ENCODE measurements at regions not wholly inside any gene's neighbourhood (a gene's known extent, or its start where the extent isn't known, plus 50 kb on each side); places are given as distances from the start of the nearest gene placed in this dataset.

DNA sequence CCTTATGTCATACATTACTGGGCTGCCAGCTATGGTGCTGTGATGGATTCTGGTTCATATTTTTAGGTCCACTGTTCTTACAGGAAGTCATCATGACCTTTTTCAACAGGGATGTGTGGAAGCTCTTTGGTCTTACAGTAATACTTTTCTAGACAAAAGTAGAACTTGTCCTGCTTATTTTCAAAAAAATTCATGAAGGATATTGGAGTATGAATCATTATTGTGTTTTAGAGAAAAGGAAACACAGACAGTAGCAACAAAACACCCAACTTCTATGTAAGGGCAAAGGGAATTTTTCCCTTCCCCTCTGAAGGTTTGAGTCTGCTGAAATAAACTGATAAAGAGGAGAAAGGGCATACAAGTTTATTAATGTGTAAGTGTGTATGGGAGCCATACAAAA lies 54.7 kb upstream of the FAM9C start:
- Histone ChIP-seq H3K9me3 (no peaks in the 10 kb centered on the region), H3K4me1 (ENCODE audit: control insufficient read depth in 1 of 2, insufficient read depth in 2 of 2, low read depth in 1 of 2, low read length in 1 of 2) (peaks cover 0 to 20% of the 10 kb centered on the region in 2 experiments; a peak in 2 of 4 replicates), H3K4me3 (ENCODE audit: low read depth in 2 of 2, low read length in 1 of 2) (no peak overlapping the region), H3K79me2 (ENCODE audit: insufficient read depth) (no peaks in the 10 kb centered on the region), H3K36me3 (replicated peaks in 1 of 2; ENCODE audit: control insufficient read depth in 1 of 2, insufficient read depth in 2 of 2, low read length in 1 of 2) (no peaks in the 10 kb centered on the region), H3K27ac (ENCODE audit: low read depth in 2 of 2, low read length in 1 of 2) (peak overlapping the region; percentile 48 to 73), H3F3A (replicated peaks; ENCODE audit: insufficient read depth) (peaks cover 7% of the 10 kb centered on the region), H3K9ac (no peak overlapping the region; the same call in 1 of the 2 replicates), H3K9me2 (no peaks in the 10 kb centered on the region), H3K27me3 (ENCODE audit: insufficient read depth) (no peaks in the 10 kb centered on the region), H2AFZ (ENCODE audit: low read depth) (0 out of 2 replicates have a peak overlapping the region, but pooled peaks have one; percentile 14), H3K4me2 (no peak overlapping the region), H4K20me1 (ENCODE audit: insufficient read depth) (no peaks in the 10 kb centered on the region)
- POLR2A ChIA-PET, result no interaction called here
- CTCF ChIA-PET, result no interaction called here
- TF ChIP-seq ELF1 (IDR thresholded peaks at IDR 0.05) (no peak), TEAD4 (IDR thresholded peaks at IDR 0.05; ENCODE audit: borderline replicate concordance, insufficient read depth) (no peak), RCOR1 (IDR thresholded peaks at IDR 0.05; ENCODE audit: low read length) (no peak), SMC3 (IDR thresholded peaks at IDR 0.05; ENCODE audit: low read depth, low read length) (no peak), RFX5 (IDR thresholded peaks at IDR 0.05; ENCODE audit: low read length) (no peak), MXI1 (IDR thresholded peaks at IDR 0.05; ENCODE audit: low read depth, low read length) (no peak), FOXM1 (IDR thresholded peaks at IDR 0.05; ENCODE audit: low read depth) (no peak), MEF2A (IDR thresholded peaks at IDR 0.05; ENCODE audit: borderline replicate concordance, low read depth) (no peak), YY1 (IDR thresholded peaks at IDR 0.05; ENCODE audit: low read depth) (no peak), POLR2AphosphoS5 (IDR thresholded peaks at IDR 0.05; ENCODE audit: low read depth, low read length) (no peak), FOXJ3 (CRISPR knock-in tag; IDR thresholded peaks at IDR 0.05) (no peak)
- TF ChIP-seq, protein P1, sequence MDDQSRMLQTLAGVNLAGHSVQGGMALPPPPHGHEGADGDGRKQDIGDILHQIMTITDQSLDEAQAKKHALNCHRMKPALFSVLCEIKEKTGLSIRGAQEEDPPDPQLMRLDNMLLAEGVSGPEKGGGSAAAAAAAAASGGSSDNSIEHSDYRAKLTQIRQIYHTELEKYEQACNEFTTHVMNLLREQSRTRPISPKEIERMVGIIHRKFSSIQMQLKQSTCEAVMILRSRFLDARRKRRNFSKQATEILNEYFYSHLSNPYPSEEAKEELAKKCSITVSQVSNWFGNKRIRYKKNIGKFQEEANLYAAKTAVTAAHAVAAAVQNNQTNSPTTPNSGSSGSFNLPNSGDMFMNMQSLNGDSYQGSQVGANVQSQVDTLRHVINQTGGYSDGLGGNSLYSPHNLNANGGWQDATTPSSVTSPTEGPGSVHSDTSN (IDR thresholded peaks at IDR 0.05), result no peak
- TF ChIP-seq, protein P2, sequence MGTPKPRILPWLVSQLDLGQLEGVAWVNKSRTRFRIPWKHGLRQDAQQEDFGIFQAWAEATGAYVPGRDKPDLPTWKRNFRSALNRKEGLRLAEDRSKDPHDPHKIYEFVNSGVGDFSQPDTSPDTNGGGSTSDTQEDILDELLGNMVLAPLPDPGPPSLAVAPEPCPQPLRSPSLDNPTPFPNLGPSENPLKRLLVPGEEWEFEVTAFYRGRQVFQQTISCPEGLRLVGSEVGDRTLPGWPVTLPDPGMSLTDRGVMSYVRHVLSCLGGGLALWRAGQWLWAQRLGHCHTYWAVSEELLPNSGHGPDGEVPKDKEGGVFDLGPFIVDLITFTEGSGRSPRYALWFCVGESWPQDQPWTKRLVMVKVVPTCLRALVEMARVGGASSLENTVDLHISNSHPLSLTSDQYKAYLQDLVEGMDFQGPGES (IDR thresholded peaks at IDR 0.05; ENCODE audit: low read depth, low read length), result no peak
- TF ChIP-seq, protein P3, sequence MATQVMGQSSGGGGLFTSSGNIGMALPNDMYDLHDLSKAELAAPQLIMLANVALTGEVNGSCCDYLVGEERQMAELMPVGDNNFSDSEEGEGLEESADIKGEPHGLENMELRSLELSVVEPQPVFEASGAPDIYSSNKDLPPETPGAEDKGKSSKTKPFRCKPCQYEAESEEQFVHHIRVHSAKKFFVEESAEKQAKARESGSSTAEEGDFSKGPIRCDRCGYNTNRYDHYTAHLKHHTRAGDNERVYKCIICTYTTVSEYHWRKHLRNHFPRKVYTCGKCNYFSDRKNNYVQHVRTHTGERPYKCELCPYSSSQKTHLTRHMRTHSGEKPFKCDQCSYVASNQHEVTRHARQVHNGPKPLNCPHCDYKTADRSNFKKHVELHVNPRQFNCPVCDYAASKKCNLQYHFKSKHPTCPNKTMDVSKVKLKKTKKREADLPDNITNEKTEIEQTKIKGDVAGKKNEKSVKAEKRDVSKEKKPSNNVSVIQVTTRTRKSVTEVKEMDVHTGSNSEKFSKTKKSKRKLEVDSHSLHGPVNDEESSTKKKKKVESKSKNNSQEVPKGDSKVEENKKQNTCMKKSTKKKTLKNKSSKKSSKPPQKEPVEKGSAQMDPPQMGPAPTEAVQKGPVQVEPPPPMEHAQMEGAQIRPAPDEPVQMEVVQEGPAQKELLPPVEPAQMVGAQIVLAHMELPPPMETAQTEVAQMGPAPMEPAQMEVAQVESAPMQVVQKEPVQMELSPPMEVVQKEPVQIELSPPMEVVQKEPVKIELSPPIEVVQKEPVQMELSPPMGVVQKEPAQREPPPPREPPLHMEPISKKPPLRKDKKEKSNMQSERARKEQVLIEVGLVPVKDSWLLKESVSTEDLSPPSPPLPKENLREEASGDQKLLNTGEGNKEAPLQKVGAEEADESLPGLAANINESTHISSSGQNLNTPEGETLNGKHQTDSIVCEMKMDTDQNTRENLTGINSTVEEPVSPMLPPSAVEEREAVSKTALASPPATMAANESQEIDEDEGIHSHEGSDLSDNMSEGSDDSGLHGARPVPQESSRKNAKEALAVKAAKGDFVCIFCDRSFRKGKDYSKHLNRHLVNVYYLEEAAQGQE (IDR thresholded peaks at IDR 0.05; ENCODE audit: low read depth, low read length), result no peak
- DNase-seq, result no peak
